CD14-positive monocyte (primary cell): ENCODE measurements at regions not wholly inside any gene's neighbourhood (a gene's known extent, or its start where the extent isn't known, plus 50 kb on each side); places are given as distances from the start of the nearest gene placed in this dataset.

Experiments used
- DNase-seq, 3 donors: peaks; one replicate each; pipeline ENCODE4 v3.0.0-alpha.2; 2011 to 2022
- H2AFZ ChIP-seq: 2 replicates; pipeline ENCODE4 v1.6.0; 2012; ENCODE audit warnings: mild to moderate bottlenecking, low read depth, low read length, inconsistent platforms; ENCODE audit not compliant: insufficient read depth, poor library complexity, severe bottlenecking
- H3K27ac ChIP-seq, 2 donors: 1 replicate in 1 of 2; 2 replicates in 1 of 2; pipeline ENCODE4 v1.5.1; 2012 to 2013; ENCODE audit warnings: low read length in 2 of 2, control low read depth in 1 of 2, inconsistent platforms in 1 of 2, low read depth in 1 of 2, mild to moderate bottlenecking in 1 of 2
- H3K27me3 ChIP-seq, 2 donors: one replicate each; pipeline versions ENCODE4 v1.6.0 to v1.6.1; 2011 to 2013; ENCODE audit warnings: low read length in 2 of 2; ENCODE audit not compliant: control insufficient read depth in 2 of 2, insufficient read depth in 2 of 2
- H3K36me3 ChIP-seq, 2 donors: replicated peaks in 1 of 2; 1 replicate in 1 of 2; 2 replicates in 1 of 2; pipeline versions ENCODE4 v1.5.1 to v1.6.1; 2012 to 2013; ENCODE audit warnings: low read length in 2 of 2, control low read depth in 1 of 2, inconsistent platforms in 1 of 2, mild to moderate bottlenecking in 1 of 2; ENCODE audit not compliant: insufficient read depth in 2 of 2, control insufficient read depth in 1 of 2
- H3K4me1 ChIP-seq, 2 donors: 1 replicate in 1 of 2; 2 replicates in 1 of 2; pipeline versions ENCODE4 v1.5.1 to v1.6.1; 2012 to 2013; ENCODE audit warnings: low read length in 2 of 2, control low read depth in 1 of 2, inconsistent platforms in 1 of 2, mild to moderate bottlenecking in 1 of 2, moderate library complexity in 1 of 2; ENCODE audit not compliant: insufficient read depth in 2 of 2, control insufficient read depth in 1 of 2
- H3K4me2 ChIP-seq: replicated peaks from 2 replicates; pipeline ENCODE3; 2012; ENCODE audit warnings: low read length, moderate library complexity, mild to moderate bottlenecking; ENCODE audit not compliant: poor library complexity, severe bottlenecking; ENCODE audit errors: extremely low read depth
- H3K4me3 ChIP-seq, 3 experiments: fragments of 200-600 bp in 1 of 3; sonication (generic) in 1 of 3; replicated peaks in 1 of 3; 1 replicate in 2 of 3; 2 replicates in 1 of 3; pipeline ENCODE4 v1.5.1; 2011 to 2013; ENCODE audit warnings: low read length in 3 of 3, mild to moderate bottlenecking in 3 of 3, control low read depth in 2 of 3, low read depth in 2 of 3, inconsistent platforms in 1 of 3, moderate library complexity in 1 of 3
- H3K79me2 ChIP-seq: 2 replicates; pipeline ENCODE4 v1.6.0; 2012; ENCODE audit warnings: mild to moderate bottlenecking, control low read depth, inconsistent platforms, low read length, moderate library complexity; ENCODE audit not compliant: insufficient read depth
- H3K9ac ChIP-seq: 2 replicates; pipeline ENCODE4 v1.6.0; 2017; ENCODE audit warnings: low read length, mild to moderate bottlenecking; ENCODE audit not compliant: insufficient read depth, poor library complexity, severe bottlenecking
- H3K9me3 ChIP-seq, 2 donors: replicated peaks in 1 of 2; 1 replicate in 1 of 2; 2 replicates in 1 of 2; pipeline versions ENCODE4 v1.5.1 to v1.6.1; 2012 to 2013; ENCODE audit warnings: low read length in 2 of 2, control low read depth in 1 of 2; ENCODE audit not compliant: control insufficient read depth in 1 of 2, insufficient read depth in 1 of 2
- H4K20me1 ChIP-seq: 2 replicates; pipeline ENCODE4 v1.6.0; 2012; ENCODE audit warnings: mild to moderate bottlenecking, low read length, control low read depth, moderate library complexity; ENCODE audit not compliant: insufficient read depth
- H3K27ac Mint-ChIP-seq, 7 donors: one replicate each; pipeline ENCODE4 v1.8.0; 2020; ENCODE audit warnings: mild to moderate bottlenecking in 7 of 7, mixed read lengths in 7 of 7, moderate library complexity in 6 of 7, inconsistent platforms in 2 of 7
- H3K27me3 Mint-ChIP-seq, 3 donors: one replicate each; pipeline ENCODE4 v1.8.0; 2021 to 2022; ENCODE audit warnings: low read depth in 3 of 3, mild to moderate bottlenecking in 3 of 3, mixed read lengths in 3 of 3, moderate library complexity in 3 of 3, inconsistent platforms in 1 of 3
- H3K36me3 Mint-ChIP-seq, 2 donors: one replicate each; pipeline ENCODE4 v1.8.0; 2020; ENCODE audit warnings: mixed read lengths in 2 of 2, inconsistent platforms in 1 of 2, mild to moderate bottlenecking in 1 of 2
- H3K4me1 Mint-ChIP-seq: one replicate; pipeline ENCODE4 v1.8.0; 2020; ENCODE audit warnings: mild to moderate bottlenecking, mixed read lengths
- H3K4me3 Mint-ChIP-seq, 2 donors: one replicate each; pipeline ENCODE4 v1.8.0; 2020; ENCODE audit warnings: mild to moderate bottlenecking in 2 of 2, mixed read lengths in 2 of 2, moderate library complexity in 1 of 2
- H3K9me3 Mint-ChIP-seq, 7 donors: one replicate each; pipeline ENCODE4 v1.8.0; 2020 to 2022; ENCODE audit warnings: mixed read lengths in 7 of 7, mild to moderate bottlenecking in 6 of 7, moderate library complexity in 6 of 7, inconsistent platforms in 2 of 7
- CTCF ChIP-seq: fragments of 200-600 bp; IDR thresholded peaks from one replicate; pipeline ENCODE4 v1.8.0; 2022; ENCODE audit warnings: antibody characterized with exemption, mild to moderate bottlenecking
- WGBS: methylation state at CpG from one replicate; pipeline ENCODE4 v1.1.5; 2013; ENCODE audit warnings: missing lambda C conversion rate; ENCODE audit not compliant: insufficient coverage; 5-methylcytosine and 5-hydroxymethylcytosine counted together
- intact Hi-C, 2 donors: fragments of 100-400 bp; cut with micrococcal nuclease; formaldehyde crosslinking; loops; one replicate each; pipeline versions ENCODE4 v1.15.0 to v1.15.1; 2023

GRCh38 chrX:68945603-68946228 is 116.9 kb downstream of the EFNB1 start:
- H3K36me3 ChIP-seq, result no peaks in the 10 kb centered on the region
- peaks cover 0 to 10% (median 2%) of the 10 kb centered on the region in 3 donors for H3K27me3 Mint-ChIP-seq
- H3K4me3 ChIP-seq, result no peak overlapping the region
- no peaks in the 10 kb centered on the region for H3K4me1 Mint-ChIP-seq
- H3K9ac ChIP-seq, result no peak overlapping the region
- H2AFZ ChIP-seq, result no peak overlapping the region
- no peak overlapping the region for H3K27ac ChIP-seq
- H3K36me3 Mint-ChIP-seq, result no peaks in the 10 kb centered on the region
- WGBS, result 86% methylated on average over 1 of the region's 10 CpGs
- no peak overlapping the region for H3K4me2 ChIP-seq
- peak overlapping the region in 1 of 7 donors; percentile 68 for H3K27ac Mint-ChIP-seq
- H3K9me3 Mint-ChIP-seq, result peaks cover 0 to 3% (median 0%) of the 10 kb centered on the region in 7 donors
- no peaks in the 10 kb centered on the region for H3K27me3 ChIP-seq
- H3K4me3 Mint-ChIP-seq, result no peak overlapping the region
- H3K4me1 ChIP-seq, result no peaks in the 10 kb centered on the region
- no peaks in the 10 kb centered on the region for H3K9me3 ChIP-seq
- DNase-seq, result no peak
- peak; percentile 17 for TF ChIP-seq CTCF
- no peaks in the 10 kb centered on the region for H4K20me1 ChIP-seq
- intact Hi-C loops, result no loop called here
- no peaks in the 10 kb centered on the region for H3K79me2 ChIP-seq

GRCh38 chrX:68945081-68945602 is 116.3 kb downstream of the EFNB1 start:
- Histone ChIP-seq H3K4me1 (no peaks in the 10 kb centered on the region), H3K36me3 (no peaks in the 10 kb centered on the region), H3K9ac (no peak overlapping the region), H3K27me3 (no peaks in the 10 kb centered on the region), H3K79me2 (no peaks in the 10 kb centered on the region), H4K20me1 (no peaks in the 10 kb centered on the region), H3K4me3 (no peak overlapping the region), H2AFZ (no peak overlapping the region), H3K27ac (no peak overlapping the region), H3K9me3 (no peaks in the 10 kb centered on the region), H3K4me2 (no peak overlapping the region)
- H3K4me1 Mint-ChIP-seq, result no peaks in the 10 kb centered on the region
- no peaks in the 10 kb centered on the region for H3K36me3 Mint-ChIP-seq
- DNase-seq, result no peak
- peak overlapping the region in 1 of 7 donors; percentile 24 for H3K27ac Mint-ChIP-seq
- no peak for TF ChIP-seq CTCF
- intact Hi-C loops, result no loop called here
- peaks cover 0 to 10% (median 2%) of the 10 kb centered on the region in 3 donors for H3K27me3 Mint-ChIP-seq
- H3K4me3 Mint-ChIP-seq, result no peak overlapping the region
- peaks cover 0 to 3% (median 0%) of the 10 kb centered on the region in 7 donors for H3K9me3 Mint-ChIP-seq
- no CpG with 5 or more reads among the region's 2 CpGs for WGBS
